HG03432 (cell line): ENCODE measurements at regions not wholly inside any gene's neighbourhood (a gene's known extent, or its start where the extent isn't known, plus 50 kb on each side); places are given as distances from the start of the nearest gene placed in this dataset.

Experiments used
- ATAC-seq: cut with Tn5 transposase; IDR thresholded peaks from one replicate; pipeline ENCODE4 v1.9.1; 2021; ENCODE audit warnings: mild to moderate bottlenecking, moderate library complexity; ENCODE audit not compliant: unreplicated experiment

- ATAC-seq = no peak
Observed at GRCh38 chr5:174282391-174282790, 236.9 kb downstream of the NSG2 start.

DNA sequence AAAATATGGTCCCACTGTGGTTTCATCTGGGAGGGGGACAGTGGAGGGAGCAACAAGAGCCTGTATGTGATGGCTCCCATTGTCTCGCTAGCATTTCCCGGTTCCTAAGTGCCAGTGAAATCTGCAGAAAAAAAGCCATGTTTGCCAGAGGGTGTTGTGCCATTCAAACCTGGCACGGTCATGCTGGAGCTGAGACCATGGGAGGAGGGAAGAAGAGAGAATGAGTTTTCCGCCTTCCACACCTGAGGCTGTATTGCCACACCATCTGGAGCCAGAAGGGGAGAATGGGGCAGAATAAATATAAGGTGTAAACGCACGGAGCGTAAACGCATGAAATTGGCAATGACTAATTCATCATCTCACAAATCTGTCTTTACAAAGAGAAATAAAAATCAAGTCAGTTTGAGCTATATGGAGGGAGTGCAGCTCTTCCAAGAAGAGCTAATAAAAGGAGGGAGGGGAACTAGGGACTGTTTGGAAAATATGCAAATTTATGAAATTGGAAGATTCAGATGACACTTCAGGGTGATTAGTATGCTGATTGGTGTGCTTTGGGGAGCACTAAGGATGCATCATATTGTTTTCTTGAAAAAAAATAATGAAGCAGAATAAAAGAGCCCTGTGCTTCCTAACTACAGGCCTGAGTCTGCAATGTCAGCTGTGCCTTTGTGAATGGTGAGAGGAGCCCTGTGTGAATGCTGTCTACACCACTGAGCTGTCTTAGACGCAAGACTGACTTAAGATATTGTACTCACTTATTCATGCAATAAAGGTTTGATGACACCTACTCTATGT is 237.9 kb downstream of the NSG2 start:
- no peak for ATAC-seq

DNA sequence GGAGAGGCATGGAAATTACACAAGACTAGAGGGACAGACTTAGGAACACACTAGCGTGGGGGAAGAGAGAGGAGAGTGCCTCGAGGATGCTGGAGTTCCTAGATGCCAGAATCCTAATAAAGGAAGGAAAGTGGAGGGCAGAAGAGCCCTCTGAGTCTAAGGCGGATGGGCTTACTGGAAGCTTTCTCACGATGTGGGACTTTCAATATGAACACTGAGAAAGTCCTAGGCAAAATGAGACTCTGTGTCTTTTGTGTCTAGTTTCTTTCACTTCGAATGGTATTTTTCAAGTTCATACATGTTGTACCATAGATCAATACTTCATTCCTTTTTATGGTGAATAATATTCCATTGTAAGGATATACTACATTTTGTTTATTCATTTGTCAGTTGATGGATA is 239.4 kb downstream of the NSG2 start:
- no peak for ATAC-seq

DNA sequence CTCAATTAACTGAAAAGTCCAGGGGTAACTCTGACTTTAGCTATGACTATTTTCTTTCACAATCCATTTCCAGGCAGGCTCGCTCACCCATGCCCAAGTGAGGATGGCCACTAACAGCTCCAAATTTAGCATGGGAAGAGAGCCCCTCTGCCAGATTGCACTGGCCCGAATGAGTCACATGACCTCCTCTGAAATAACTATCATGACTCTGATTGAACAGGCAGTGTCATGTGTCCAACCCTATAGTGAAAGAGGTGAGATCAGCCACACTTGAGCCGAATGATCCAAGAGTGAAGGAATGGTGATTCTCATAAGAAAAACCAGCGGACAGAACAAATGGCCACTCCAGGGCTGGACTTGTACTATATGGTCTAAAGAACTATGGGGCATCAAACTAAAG is 242.3 kb downstream of the NSG2 start:
- ATAC-seq = no peak

GRCh38 chr5:174288439-174288838 is 242.9 kb downstream of the NSG2 start:
- ATAC-seq = no peak

DNA sequence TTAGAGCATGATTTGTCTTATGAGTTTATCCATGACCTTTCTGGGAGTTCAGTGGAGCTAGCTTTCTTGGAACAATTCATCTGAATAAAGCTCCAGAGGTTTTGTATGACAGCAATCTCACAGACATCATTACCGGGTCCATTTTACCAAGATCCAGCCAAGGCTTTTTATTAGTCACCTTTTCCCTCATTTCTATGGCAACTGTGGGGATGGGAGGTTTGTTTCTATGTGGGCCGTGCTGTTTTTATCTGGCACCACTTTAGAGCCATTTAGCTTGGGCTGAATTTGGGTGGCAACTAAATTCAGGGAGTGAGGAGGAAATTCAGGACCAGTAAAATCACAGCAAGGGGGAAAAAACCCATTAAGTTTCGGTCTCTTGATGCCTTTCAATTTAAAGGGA is 245.7 kb downstream of the NSG2 start:
- no peak for ATAC-seq

- no peak for ATAC-seq
Observed at GRCh38 chr5:174292348-174292747, 246.8 kb downstream of the NSG2 start.

DNA sequence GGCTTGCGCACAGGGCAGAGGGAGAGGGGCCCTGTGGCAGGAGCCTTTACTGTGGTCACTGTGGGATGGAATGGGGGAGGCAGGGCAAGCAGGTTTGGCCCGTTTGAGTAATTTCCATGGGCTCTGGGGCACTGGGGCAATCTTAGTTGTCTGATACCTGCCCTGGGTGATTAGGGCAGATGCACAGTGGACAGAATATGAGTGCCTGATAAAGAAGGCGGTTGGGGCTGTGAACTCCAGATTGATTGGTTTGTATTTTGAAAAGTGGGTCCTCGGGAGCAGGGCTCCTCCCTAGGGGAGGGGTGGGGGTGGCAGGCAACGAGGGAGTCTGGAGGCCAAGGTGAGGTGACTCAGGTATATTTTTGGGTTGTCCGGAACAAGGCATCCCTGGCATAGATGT is 247.5 kb downstream of the NSG2 start:
- ATAC-seq = no peak

DNA sequence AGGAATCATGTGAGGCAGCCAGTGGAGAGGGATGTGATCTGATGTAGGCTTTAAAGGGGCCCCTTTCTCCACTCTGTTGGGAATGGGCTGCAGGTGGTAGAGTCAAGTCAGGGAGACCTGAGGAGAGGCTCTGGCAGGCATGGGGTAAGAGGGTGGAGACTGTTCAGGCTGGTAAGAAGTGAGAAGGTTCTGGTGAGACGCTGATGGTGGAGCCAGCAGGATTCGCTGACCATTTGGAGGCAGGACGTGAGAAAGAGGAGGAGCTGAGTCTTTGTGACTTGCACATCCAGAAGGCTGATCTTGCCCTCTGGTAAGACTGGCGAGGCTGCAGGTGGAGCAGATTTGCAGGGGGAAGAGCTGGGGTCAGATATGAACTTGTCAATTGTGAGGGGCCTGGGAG is 248.0 kb downstream of the NSG2 start:
- no peak for ATAC-seq

GRCh38 chr5:174294891-174295620 is 249.6 kb downstream of the NSG2 start:
- no peak for ATAC-seq

DNA sequence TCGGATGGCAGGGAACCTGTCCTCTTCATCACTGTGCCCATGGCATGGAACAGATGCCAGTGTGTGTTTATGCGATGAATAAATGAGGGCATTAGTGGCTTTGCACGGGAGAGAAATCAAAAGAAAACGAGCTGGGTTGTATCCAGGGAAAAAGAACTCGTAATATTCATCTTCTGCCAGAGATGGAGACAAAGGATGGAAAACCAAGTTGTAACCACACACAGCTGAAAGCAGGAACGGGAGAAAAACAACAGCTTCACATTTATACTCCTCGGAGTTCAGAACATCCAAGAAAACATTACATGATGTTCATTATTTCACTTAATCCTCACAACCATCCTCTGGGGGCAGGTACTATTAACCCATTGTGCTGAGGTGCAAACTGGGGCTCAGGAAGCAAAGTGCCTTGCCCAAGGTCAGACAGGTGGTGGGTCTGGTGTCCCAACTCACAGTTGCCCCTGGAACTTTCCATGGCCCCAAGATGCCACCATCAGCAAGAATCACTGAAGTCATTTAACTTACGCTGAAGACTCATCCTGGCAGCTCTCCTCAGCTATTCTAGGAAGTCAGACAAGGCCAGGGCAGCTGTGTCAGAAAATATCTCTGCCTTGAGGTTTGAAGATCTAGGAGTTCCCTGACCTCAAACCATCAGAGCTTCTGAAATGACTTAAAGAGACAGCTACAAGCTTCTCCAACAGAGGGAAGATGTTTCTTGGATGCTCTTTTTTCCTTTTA is 250.4 kb downstream of the NSG2 start:
- ATAC-seq = no peak

DNA sequence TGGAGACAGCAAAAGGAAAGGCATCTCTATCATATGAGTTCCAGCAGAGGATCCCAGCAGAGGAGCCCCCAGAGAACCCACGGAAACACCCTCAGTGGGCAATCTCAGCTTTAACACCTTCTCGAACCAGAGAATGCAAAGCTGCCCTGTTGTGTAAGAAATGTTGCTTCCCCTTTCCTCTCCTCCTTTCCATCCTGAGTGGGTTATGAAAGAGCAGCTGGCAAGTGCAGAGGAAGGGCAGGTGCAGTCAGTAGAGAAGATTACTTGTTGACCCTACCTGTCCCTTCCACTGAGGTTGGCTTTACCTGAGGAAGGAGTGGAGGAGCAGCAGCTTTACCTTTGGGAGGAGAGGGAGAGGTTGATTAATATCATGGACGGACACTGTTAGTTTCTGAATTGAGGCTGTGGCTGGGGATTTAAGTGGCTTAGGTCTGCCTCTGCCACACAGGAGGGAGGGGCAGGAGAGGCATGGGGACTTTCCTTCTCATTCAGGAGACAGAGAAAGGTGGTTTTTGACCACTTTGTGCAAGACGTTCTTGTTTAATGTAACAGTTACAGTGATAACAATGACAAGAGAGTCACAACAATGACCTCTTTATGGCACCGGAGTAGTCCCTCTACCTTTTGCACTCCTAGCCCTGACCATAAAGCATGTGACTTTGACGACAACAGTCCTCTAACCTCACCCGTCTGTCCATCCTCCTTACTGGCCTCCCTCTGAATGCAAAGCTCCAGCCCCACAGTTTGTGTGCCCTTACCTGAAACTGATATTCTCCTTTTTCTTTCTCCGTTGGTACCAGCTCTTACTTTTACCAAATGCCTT is 254.8 kb downstream of the NSG2 start:
- ATAC-seq = peak; percentile 54

DNA sequence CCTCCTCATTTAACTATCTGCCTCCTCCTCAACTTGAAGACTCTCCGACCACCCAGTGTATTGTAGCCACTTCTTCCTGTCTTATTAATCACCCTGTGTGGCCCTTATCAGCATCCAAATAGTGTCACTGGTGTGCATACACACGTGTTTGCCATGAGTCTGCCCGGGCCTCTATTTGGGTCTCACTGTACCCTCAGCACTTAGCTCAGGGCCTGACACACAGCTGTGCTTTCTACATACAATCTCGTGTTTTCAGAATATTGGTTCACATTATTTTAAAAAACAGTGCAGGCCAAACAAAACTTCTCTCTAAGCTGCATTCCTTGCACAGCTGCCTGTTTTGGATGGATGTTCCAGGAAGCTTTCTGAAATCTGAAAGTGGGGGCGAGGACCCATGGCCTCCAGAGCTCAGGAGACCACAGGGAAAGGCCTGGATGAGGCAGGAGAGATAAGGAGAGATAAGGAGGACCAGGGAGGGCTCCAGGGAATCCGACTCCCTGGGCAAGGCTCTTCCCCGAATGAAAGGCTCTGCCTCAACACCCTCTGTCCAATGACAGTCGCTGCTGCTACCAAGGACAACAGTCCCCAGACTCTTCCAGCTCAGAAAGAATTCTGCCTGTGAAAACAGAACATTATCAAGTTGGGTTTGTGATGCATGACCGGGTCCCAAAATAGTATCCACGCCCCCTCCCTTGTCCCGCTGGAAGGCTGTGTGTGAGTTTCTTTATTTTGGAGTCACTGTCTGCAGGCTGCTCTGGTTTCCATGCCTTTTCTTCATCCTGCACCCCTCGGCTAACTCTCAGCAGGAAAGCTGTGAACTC is 255.6 kb downstream of the NSG2 start:
- ATAC-seq = no peak

DNA sequence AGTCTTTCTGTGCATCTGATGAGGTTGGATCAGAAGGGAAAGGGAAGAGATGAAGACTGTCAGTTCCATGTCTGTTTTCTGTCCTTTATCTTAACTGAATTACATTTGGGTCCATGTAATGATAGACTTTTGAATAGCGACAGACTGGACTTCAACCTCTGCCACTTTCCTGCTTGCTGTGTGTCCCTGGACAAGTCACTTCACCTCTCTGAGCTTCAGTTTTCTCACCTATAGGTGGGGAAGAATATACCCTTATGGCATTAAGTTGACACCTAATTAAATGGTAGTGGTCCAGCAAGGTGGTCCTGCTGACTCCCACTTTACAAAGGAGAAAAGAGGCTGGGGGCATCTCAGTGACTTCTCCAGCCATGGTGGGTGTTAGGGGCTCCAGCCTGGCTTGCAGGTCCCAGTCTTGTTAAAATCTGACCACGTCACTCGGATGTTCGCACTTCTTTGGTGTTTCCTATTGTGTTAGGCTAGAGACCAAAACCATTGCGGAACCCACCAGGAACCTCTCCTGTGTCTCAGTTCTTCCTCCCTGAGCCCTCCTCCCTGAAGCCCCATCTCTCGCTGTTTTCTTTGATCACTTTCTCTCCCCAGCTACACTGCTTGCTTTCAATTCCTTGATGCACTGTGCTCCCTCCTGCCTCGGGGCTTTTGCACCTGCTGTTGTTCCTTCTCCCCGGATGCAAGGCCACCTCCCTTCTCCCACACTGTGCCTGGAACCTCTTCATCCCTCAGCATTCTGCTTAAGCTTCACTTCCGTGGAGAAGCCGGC is 256.5 kb downstream of the NSG2 start:
- no peak for ATAC-seq

DNA sequence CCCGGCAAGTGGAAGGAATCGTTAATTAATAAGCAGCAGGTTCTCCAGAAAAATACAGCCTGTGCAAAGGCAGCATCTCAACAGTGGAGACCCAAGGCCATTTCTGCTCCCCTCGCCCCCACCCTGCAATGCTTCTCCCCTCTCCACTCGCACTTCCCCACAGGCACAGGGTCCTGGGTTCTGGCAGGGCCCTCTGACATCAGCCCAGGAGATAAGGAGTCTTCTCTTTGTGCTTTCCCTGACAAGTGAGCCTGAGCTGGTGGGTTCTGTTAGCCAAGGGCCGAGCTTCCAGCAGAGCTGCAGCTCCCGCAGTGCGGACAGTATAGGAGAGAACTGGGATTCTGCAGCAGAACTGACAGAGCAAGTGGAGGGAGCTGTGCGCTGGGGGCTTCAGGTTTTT is 257.5 kb downstream of the NSG2 start:
- ATAC-seq = no peak

GRCh38 chr5:174303437-174304045 is 258.0 kb downstream of the NSG2 start:
- no peak for ATAC-seq

DNA sequence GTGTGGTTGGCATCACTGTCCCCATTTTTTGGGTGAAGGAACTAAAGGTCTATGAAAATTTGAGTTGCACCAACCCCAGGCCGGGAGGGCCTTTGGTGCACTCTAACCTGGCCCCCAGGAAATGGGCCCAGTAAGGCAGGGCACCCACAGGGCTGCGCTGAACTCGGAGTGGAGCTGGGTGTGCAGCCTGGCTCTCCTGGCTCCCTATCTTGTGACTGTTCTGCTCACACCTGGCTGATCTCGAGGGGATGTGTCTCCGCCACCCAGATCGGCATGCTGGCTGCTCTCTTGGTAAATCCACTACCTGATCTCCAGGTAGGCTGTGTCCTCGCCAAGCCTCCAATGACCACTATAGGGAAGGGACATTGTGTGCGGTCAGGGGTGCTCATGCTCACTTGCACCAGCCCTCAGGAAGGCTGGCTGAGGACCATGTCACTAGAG is 259.8 kb downstream of the NSG2 start:
- no peak for ATAC-seq

- no peak for ATAC-seq
Observed at GRCh38 chr5:174306345-174307030, 261.0 kb downstream of the NSG2 start.
